ENCODE measurements at regions not wholly inside any gene's neighbourhood (a gene's known extent, or its start where the extent isn't known, plus 50 kb on each side); places are given as distances from the start of the nearest gene placed in this dataset.

GRCh38 chr2:226247289-226248275 lies 552.0 kb downstream of the IRS1 start:
- no peak for TF ChIP-seq CTCF (IDR thresholded peaks at IDR 0.05)
- H3K36me3 ChIP-seq (ENCODE audit: control insufficient read depth, insufficient read depth, low read length), result no peaks in the 10 kb centered on the region
- no peak overlapping the region for H3K27ac ChIP-seq
- no peak overlapping the region for H2AFZ ChIP-seq
- H3K4me1 ChIP-seq, result no peaks in the 10 kb centered on the region
- H3K79me2 ChIP-seq, result no peaks in the 10 kb centered on the region
- H3K4me2 ChIP-seq (ENCODE audit: low read length), result no peak overlapping the region
- H3K9ac ChIP-seq, result no peak overlapping the region
- no peaks in the 10 kb centered on the region for H3K9me3 ChIP-seq (ENCODE audit: control insufficient read depth, low read length)
- H3K4me3 ChIP-seq (ENCODE audit: low read depth, low read length), result no peak overlapping the region
- no peaks in the 10 kb centered on the region for H3K27me3 ChIP-seq (ENCODE audit: control insufficient read depth, insufficient read depth, low read length)

GRCh38 chr2:226234187-226234586 lies 565.4 kb downstream of the IRS1 start:
- no peak overlapping the region for H3K9ac ChIP-seq
- no peaks in the 10 kb centered on the region for H3K79me2 ChIP-seq
- H3K36me3 ChIP-seq (ENCODE audit: control insufficient read depth, insufficient read depth, low read length), result no peaks in the 10 kb centered on the region
- no peak overlapping the region for H3K4me3 ChIP-seq (ENCODE audit: low read depth, low read length)
- no peaks in the 10 kb centered on the region for H3K27me3 ChIP-seq (ENCODE audit: control insufficient read depth, insufficient read depth, low read length)
- H2AFZ ChIP-seq, result no peak overlapping the region
- no peak overlapping the region for H3K4me2 ChIP-seq (ENCODE audit: low read length)
- H3K9me3 ChIP-seq (ENCODE audit: control insufficient read depth, low read length), result no peaks in the 10 kb centered on the region
- TF ChIP-seq CTCF (IDR thresholded peaks at IDR 0.05), result no peak
- H3K27ac ChIP-seq, result no peak overlapping the region
- no peaks in the 10 kb centered on the region for H3K4me1 ChIP-seq

GRCh38 chr2:226233388-226233787 lies 566.2 kb downstream of the IRS1 start:
- Histone ChIP-seq H3K4me2 (ENCODE audit: low read length) (no peak overlapping the region), H3K27ac (no peak overlapping the region), H3K9me3 (ENCODE audit: control insufficient read depth, low read length) (no peaks in the 10 kb centered on the region), H3K4me1 (no peaks in the 10 kb centered on the region), H3K79me2 (no peaks in the 10 kb centered on the region), H2AFZ (no peak overlapping the region), H3K9ac (no peak overlapping the region), H3K27me3 (ENCODE audit: control insufficient read depth, insufficient read depth, low read length) (no peaks in the 10 kb centered on the region), H3K36me3 (ENCODE audit: control insufficient read depth, insufficient read depth, low read length) (no peaks in the 10 kb centered on the region), H3K4me3 (ENCODE audit: low read depth, low read length) (no peak overlapping the region)
- no peak for TF ChIP-seq CTCF (IDR thresholded peaks at IDR 0.05)

GRCh38 chr2:226228080-226228479 lies 571.5 kb downstream of the IRS1 start:
- Histone ChIP-seq H3K36me3 (ENCODE audit: control insufficient read depth, insufficient read depth, low read length) (no peaks in the 10 kb centered on the region), H2AFZ (no peak overlapping the region), H3K4me3 (ENCODE audit: low read depth, low read length) (no peak overlapping the region), H3K9ac (no peak overlapping the region), H3K4me2 (ENCODE audit: low read length) (no peak overlapping the region), H3K4me1 (no peaks in the 10 kb centered on the region), H3K9me3 (ENCODE audit: control insufficient read depth, low read length) (no peaks in the 10 kb centered on the region), H3K27ac (no peak overlapping the region), H3K27me3 (ENCODE audit: control insufficient read depth, insufficient read depth, low read length) (no peaks in the 10 kb centered on the region), H3K79me2 (no peaks in the 10 kb centered on the region)
- no peak for TF ChIP-seq CTCF (IDR thresholded peaks at IDR 0.05)

- Histone ChIP-seq H3K27me3 (ENCODE audit: control insufficient read depth, insufficient read depth, low read length) (no peaks in the 10 kb centered on the region), H3K27ac (no peak overlapping the region), H3K4me3 (ENCODE audit: low read depth, low read length) (no peak overlapping the region), H3K79me2 (no peaks in the 10 kb centered on the region), H3K9ac (no peak overlapping the region), H3K4me1 (no peaks in the 10 kb centered on the region), H3K36me3 (ENCODE audit: control insufficient read depth, insufficient read depth, low read length) (no peaks in the 10 kb centered on the region), H3K9me3 (ENCODE audit: control insufficient read depth, low read length) (no peaks in the 10 kb centered on the region), H2AFZ (no peak overlapping the region), H3K4me2 (ENCODE audit: low read length) (no peak overlapping the region)
- TF ChIP-seq CTCF (IDR thresholded peaks at IDR 0.05), result no peak
Measured at GRCh38 chr2:226227341-226227740, 572.3 kb downstream of the IRS1 start.
